GM12878 (cell line): ENCODE measurements at regions not wholly inside any gene's neighbourhood (a gene's known extent, or its start where the extent isn't known, plus 50 kb on each side); places are given as distances from the start of the nearest gene placed in this dataset.

ENCODE experiments used
- ATAC-seq: fragments of 200-7000 bp; cut with Tn5 transposase; 3 replicates; pipeline ENCODE4 v1.9.1; 2020; ENCODE audit warnings: mild to moderate bottlenecking, moderate library complexity
- BruUV-seq: library from RNA; stranded (reverse); fragments of 400-500 nt; replicated peaks from 2 replicates; lab custom pipeline; 2021; lab: Mats Ljungman, UMichigan
- CTCF ChIA-PET: fragments of 300-600 bp; sonication (Branson Sonifier 250); formaldehyde crosslinking; extraction: SDS; loops from one replicate; lab custom pipeline; 2021; ENCODE audit warnings: inconsistent platforms; lab: Yijun Ruan, JAX
- POLR2A ChIA-PET: fragments of 350-600 bp; formaldehyde crosslinking; extraction: SDS; loops from one replicate; lab custom pipeline; 2021; ENCODE audit warnings: inconsistent platforms; lab: Charles Lee
- RAD21 ChIA-PET: fragments of 300-600 bp; sonication (Branson Sonifier 250); formaldehyde crosslinking; loops from one replicate; lab custom pipeline; 2023; ENCODE audit warnings: antibody characterized with exemption; ENCODE audit not compliant: unreplicated experiment; lab: Charles Lee
- SMC1A ChIA-PET: fragments of 300-600 bp; sonication (Branson Sonifier 250); formaldehyde crosslinking; loops from one replicate; lab custom pipeline; 2023; ENCODE audit not compliant: unreplicated experiment, uncharacterized antibody; lab: Charles Lee
- DNase-seq: peaks from one replicate; pipeline ENCODE4 v3.0.0-alpha.2; 2011; ENCODE audit warnings: low read depth, low spot score
- FAIRE-seq: peaks from 3 replicates; lab custom pipeline; 2011; peaks lifted over from hg19 to GRCh38; lab: Jason Lieb, UNC
- H2AFZ ChIP-seq: 2 replicates; pipeline ENCODE4 v1.6.0; 2011; ENCODE audit warnings: low read depth, low read length, control low read depth; ENCODE audit not compliant: control insufficient read depth
- H3K27ac ChIP-seq: 2 replicates; pipeline ENCODE4 v1.5.1; 2011; ENCODE audit warnings: control low read depth; ENCODE audit not compliant: control insufficient read depth, insufficient read depth
- H3K27me3 ChIP-seq, 2 experiments: replicated peaks in 1 of 2; 2 replicates each; pipeline versions ENCODE4 v1.6.0 to v1.6.1; 2011; ENCODE audit warnings: low read length in 1 of 2; ENCODE audit not compliant: control insufficient read depth in 2 of 2, insufficient read depth in 2 of 2
- H3K36me3 ChIP-seq, 2 experiments: 2 replicates each; pipeline ENCODE4 v1.5.1; 2011; ENCODE audit warnings: low read length in 1 of 2; ENCODE audit not compliant: control insufficient read depth in 2 of 2, insufficient read depth in 2 of 2
- H3K4me1 ChIP-seq: 2 replicates; pipeline ENCODE4 v1.6.1; 2011; ENCODE audit warnings: mild to moderate bottlenecking, low read length, moderate library complexity, mixed read lengths; ENCODE audit not compliant: control insufficient read depth, insufficient read depth
- H3K4me2 ChIP-seq: 2 replicates; pipeline ENCODE4 v1.6.0; 2011; ENCODE audit warnings: control low read depth; ENCODE audit not compliant: control insufficient read depth, insufficient read depth
- H3K4me3 ChIP-seq: fragments of 200-600 bp; sonication (generic); 2 replicates; pipeline ENCODE4 v1.5.1; 2016
- H3K79me2 ChIP-seq: 2 replicates; pipeline ENCODE4 v1.6.0; 2011; ENCODE audit warnings: low read length; ENCODE audit not compliant: control insufficient read depth, insufficient read depth
- H3K9ac ChIP-seq: 2 replicates; pipeline ENCODE4 v1.8.0; 2011; ENCODE audit warnings: low read length, control low read depth, mixed read lengths; ENCODE audit not compliant: control insufficient read depth, insufficient read depth
- H3K9me3 ChIP-seq: replicated peaks from 3 replicates; pipeline ENCODE4 v1.5.1; 2011; ENCODE audit warnings: mild to moderate bottlenecking, low read length; ENCODE audit not compliant: control insufficient read depth, insufficient read depth
- H4K20me1 ChIP-seq: 2 replicates; pipeline ENCODE4 v1.6.0; 2011; ENCODE audit not compliant: control insufficient read depth, insufficient read depth
- ATF7 ChIP-seq: fragments of 450-650 bp; IDR thresholded peaks from 2 replicates; pipeline ENCODE4 v1.6.1; 2016; ENCODE audit warnings: low read depth, mild to moderate bottlenecking
- BACH1 ChIP-seq: fragments of 450-650 bp; IDR thresholded peaks from 2 replicates; pipeline ENCODE4 v1.6.1; 2017; ENCODE audit warnings: mild to moderate bottlenecking, borderline replicate concordance
- CREM ChIP-seq: IDR thresholded peaks from 2 replicates; pipeline ENCODE4 v1.6.1; 2014; ENCODE audit warnings: antibody characterized with exemption, low read depth
- IKZF1 ChIP-seq: fragments of 450-650 bp; conservative IDR thresholded peaks from 2 replicates; pipeline ENCODE4 v1.6.1; 2017; ENCODE audit warnings: antibody characterized with exemption, mild to moderate bottlenecking
- JUNB ChIP-seq: IDR thresholded peaks from 2 replicates; pipeline ENCODE4 v1.6.1; 2016; ENCODE audit warnings: antibody characterized with exemption, mild to moderate bottlenecking
- PAX8 ChIP-seq: fragments of 450-650 bp; IDR thresholded peaks from 2 replicates; pipeline ENCODE4 v1.6.1; 2017; ENCODE audit warnings: mild to moderate bottlenecking, moderate library complexity
- RAD21 ChIP-seq: IDR thresholded peaks from 2 replicates; pipeline ENCODE4 v1.6.1; 2011; ENCODE audit warnings: mild to moderate bottlenecking, low read depth, low read length, moderate library complexity; ENCODE audit not compliant: insufficient read depth
- REST ChIP-seq: IDR thresholded peaks from 2 replicates; pipeline ENCODE4 v1.6.1; 2012; ENCODE audit warnings: mild to moderate bottlenecking, low read depth, low read length
- RUNX3 ChIP-seq: IDR thresholded peaks from 2 replicates; pipeline ENCODE4 v1.6.1; 2012; ENCODE audit warnings: low read length, inconsistent platforms
- SMC3 ChIP-seq: IDR thresholded peaks from 2 replicates; pipeline ENCODE4 v1.6.1; 2011; ENCODE audit warnings: low read length, improper control_type of control experiment, borderline replicate concordance
- SPI1 ChIP-seq: IDR thresholded peaks from 2 replicates; pipeline ENCODE4 v1.6.1; 2011; ENCODE audit warnings: low read depth, mild to moderate bottlenecking, low read length, moderate library complexity, borderline replicate concordance; ENCODE audit not compliant: insufficient read depth
- TCF12 ChIP-seq: IDR thresholded peaks from 2 replicates; pipeline ENCODE4 v1.6.1; 2011; ENCODE audit warnings: low read depth, mild to moderate bottlenecking, low read length
- WGBS: methylation state at CpG from one replicate; pipeline ENCODE4 v1.1.6; 2016; ENCODE audit warnings: low lambda C conversion rate; ENCODE audit not compliant: insufficient replicate concordance, insufficient coverage; ENCODE audit errors: missing lambda C conversion rate; 5-methylcytosine and 5-hydroxymethylcytosine counted together
- in situ Hi-C: fragments of 300-500 bp; cut with MboI; formaldehyde crosslinking; loops from 9 replicates; pipeline ENCODE4 v1.14.3; 2018; ENCODE audit warnings: mixed read lengths
- intact Hi-C: fragments of 100-400 bp; cut with micrococcal nuclease; formaldehyde crosslinking; loops from one replicate; pipeline ENCODE4 v1.14.2; 2022; ENCODE audit not compliant: unreplicated experiment
- TF ChIP-seq, protein P1 (sequence below): fragments of 450-650 bp; IDR thresholded peaks from 2 replicates; pipeline ENCODE4 v1.6.1; 2017; ENCODE audit warnings: low read depth, mild to moderate bottlenecking, moderate library complexity

DNA sequence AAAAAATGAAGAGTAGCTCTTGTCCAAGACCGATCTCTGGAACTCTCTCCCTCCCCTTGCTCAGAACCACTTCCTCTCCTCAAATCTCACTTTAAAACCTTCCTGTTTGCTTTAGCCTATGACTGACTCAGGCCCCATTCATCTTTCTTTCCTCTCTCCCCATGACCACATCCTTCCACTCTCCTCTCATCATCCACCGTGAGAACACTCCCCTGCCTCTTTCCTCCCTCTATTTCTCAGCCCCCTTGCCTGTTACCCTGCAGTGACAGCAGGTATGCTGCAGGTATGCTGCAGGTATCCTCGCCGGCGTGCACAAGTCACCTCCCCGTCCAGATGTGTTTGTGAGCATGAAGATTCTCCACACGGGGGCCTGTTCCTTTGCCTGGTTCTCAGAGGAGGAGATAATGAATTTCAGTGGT lies 505.3 kb downstream of the CCDC171 start:
- no peak for DNase-seq

GRCh38 chr9:16060436-16061129 lies 507.7 kb downstream of the CCDC171 start:
- peaks cover 14% of the 10 kb centered on the region for H3K4me1 ChIP-seq
- peak overlapping the region; percentile 48 for H3K4me2 ChIP-seq
- SMC1A ChIA-PET = no interaction called here
- no peaks in the 10 kb centered on the region; a peak in 1 of 4 replicates for H3K27me3 ChIP-seq
- H3K4me3 ChIP-seq = no peak overlapping the region
- no peaks in the 10 kb centered on the region for H4K20me1 ChIP-seq
- peak overlapping the region; percentile 44; the same call in 1 of the 2 replicates for H2AFZ ChIP-seq
- intact Hi-C loops (no loop called here), in situ Hi-C loops (no loop called here)
- no peaks in the 10 kb centered on the region for H3K36me3 ChIP-seq
- ATAC-seq (peak; percentile 71), FAIRE-seq (peak; percentile 38), DNase-seq (peak; percentile 50)
- no peaks in the 10 kb centered on the region; the same call in 2 of the 3 replicates for H3K9me3 ChIP-seq
- H3K79me2 ChIP-seq = no peaks in the 10 kb centered on the region
- RAD21 ChIA-PET = no interaction called here
- H3K9ac ChIP-seq = no peak overlapping the region
- no TSS peak for BruUV-seq
- 0% methylated on average over 3 of the region's 3 CpGs for WGBS
- CTCF ChIA-PET = no interaction called here
- POLR2A ChIA-PET = no interaction called here
- peak overlapping the region; percentile 73 for H3K27ac ChIP-seq
- peak; percentile 31; the same call in 1 of the 2 replicates for TF ChIP-seq RUNX3
- no peak for TF ChIP-seq BACH1
- peak; percentile 60 for TF ChIP-seq CREM
- no peak for TF ChIP-seq PAX8
- TF ChIP-seq REST = no peak
- TF ChIP-seq, protein P1, sequence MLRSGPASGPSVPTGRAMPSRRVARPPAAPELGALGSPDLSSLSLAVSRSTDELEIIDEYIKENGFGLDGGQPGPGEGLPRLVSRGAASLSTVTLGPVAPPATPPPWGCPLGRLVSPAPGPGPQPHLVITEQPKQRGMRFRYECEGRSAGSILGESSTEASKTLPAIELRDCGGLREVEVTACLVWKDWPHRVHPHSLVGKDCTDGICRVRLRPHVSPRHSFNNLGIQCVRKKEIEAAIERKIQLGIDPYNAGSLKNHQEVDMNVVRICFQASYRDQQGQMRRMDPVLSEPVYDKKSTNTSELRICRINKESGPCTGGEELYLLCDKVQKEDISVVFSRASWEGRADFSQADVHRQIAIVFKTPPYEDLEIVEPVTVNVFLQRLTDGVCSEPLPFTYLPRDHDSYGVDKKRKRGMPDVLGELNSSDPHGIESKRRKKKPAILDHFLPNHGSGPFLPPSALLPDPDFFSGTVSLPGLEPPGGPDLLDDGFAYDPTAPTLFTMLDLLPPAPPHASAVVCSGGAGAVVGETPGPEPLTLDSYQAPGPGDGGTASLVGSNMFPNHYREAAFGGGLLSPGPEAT = peak; percentile 91
- peak; percentile 53; the same call in 1 of the 2 replicates for TF ChIP-seq TCF12
- TF ChIP-seq RAD21 = no peak
- peak; percentile 26 for TF ChIP-seq JUNB
- TF ChIP-seq IKZF1 = peak; percentile 71

More for the DNA sequence above, 505.3 kb downstream of the CCDC171 start:
- H3K4me1 ChIP-seq = peaks cover 14% of the 10 kb centered on the region
- ChIA-PET SMC1A (interaction anchor here (0.7 kb wide), 1 partner anchor 557 kb away, joined by 3 read pairs; no protein-coding TSS in a partner anchor), CTCF (interaction anchor here (0.8 kb wide), 1 partner anchor 30 kb away, joined by 3 read pairs; no protein-coding TSS in a partner anchor)
- FAIRE-seq (no peak), ATAC-seq (peak; percentile 34)
- no peaks in the 10 kb centered on the region; the same call in 2 of the 3 replicates for H3K9me3 ChIP-seq
- in situ Hi-C loops = no loop called here
- H3K36me3 ChIP-seq = no peaks in the 10 kb centered on the region
- no peaks in the 10 kb centered on the region; a peak in 1 of 4 replicates for H3K27me3 ChIP-seq
- H3K79me2 ChIP-seq = no peaks in the 10 kb centered on the region
- H2AFZ ChIP-seq = no peak overlapping the region
- intact Hi-C loops = no loop called here
- no peak overlapping the region for H3K9ac ChIP-seq
- H4K20me1 ChIP-seq = no peaks in the 10 kb centered on the region
- BruUV-seq = no TSS peak
- 0 out of 2 replicates have a peak, but pooled peaks have one; percentile 2 for TF ChIP-seq SMC3
- peak; percentile 55; the same call in 1 of the 2 replicates for TF ChIP-seq SPI1
- no peak for TF ChIP-seq ATF7
- TF ChIP-seq RUNX3 = peak; percentile 49; the same call in 1 of the 2 replicates
- TF ChIP-seq, all 136 proteins: peak for 3
- ChIA-PET POLR2A (no interaction called here), RAD21 (no interaction called here)
- no peak overlapping the region for H3K4me3 ChIP-seq
- H3K27ac ChIP-seq = no peak overlapping the region
- WGBS = 57% methylated on average over 7 of the region's 7 CpGs
- H3K4me2 ChIP-seq = no peak overlapping the region
